ENCODE measurements at regions not wholly inside any gene's neighbourhood (a gene's known extent, or its start where the extent isn't known, plus 50 kb on each side); places are given as distances from the start of the nearest gene placed in this dataset.

DNA sequence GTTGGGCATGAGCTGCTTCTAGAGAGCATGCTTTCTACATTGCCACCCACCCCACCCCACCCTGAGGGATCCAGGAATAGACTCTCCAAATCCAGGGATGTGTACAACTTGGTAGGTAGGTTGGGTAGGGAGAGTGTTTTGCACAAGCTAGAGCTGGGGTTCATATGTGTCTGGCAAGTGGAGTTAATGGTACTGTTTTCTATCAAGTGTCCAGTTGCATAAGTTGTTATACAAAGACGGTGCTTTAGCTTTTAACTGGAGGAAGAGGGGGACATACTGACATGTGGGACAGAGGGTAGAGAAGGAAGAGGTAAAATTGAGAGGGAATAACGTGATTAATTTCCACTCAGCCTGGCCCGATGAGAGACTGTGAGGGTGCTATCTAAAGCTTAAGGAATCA, 51.0 kb upstream of the TNC start:
- ATAC-seq (no peak), DNase-seq (ENCODE audit: low spot score) (no peak)
- H3K36me3 Mint-ChIP-seq: no peaks in the 10 kb centered on the region
- H3K27ac Mint-ChIP-seq: no peak overlapping the region
- no peaks in the 10 kb centered on the region for H3K4me1 Mint-ChIP-seq (ENCODE audit: low read depth in 2 of 2)
- H3K4me3 Mint-ChIP-seq: no peak overlapping the region
- H3K9me3 Mint-ChIP-seq: no peaks in the 10 kb centered on the region
- H3K27me3 Mint-ChIP-seq: peaks cover 15 to 19% of the 10 kb centered on the region in 2 donors

DNA sequence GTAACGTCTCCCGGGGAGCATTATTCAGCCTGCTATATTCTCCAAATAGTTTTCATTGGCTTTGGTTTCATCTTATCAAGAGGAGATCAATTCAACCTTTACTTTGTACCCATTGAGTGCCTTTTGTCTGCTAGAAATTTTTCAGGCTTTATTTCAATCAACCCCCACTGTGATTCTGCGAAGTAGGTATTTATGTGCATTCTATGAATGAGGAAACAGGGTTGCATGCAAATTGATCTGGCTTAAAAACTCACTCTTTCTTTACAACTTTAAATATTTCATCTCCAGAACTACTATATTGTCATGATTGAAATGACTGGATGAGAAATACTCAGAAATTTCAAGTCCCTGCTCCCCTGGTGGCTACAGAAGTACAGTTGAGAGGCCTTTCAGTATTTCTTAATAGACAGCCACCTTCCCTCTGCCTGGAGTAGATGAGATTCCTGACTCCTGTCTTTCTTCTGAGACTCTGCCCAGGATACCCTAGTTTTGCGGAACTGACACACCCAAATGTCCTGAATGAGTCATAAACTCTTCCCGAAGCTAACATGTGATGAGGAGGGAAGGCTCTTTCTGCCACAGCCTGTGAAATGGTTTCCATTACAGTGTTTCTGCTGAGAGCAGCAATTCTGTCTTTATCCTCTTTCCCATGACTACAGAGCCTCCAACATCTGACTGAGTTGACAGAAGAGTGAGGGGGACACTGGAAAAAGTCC, 52.6 kb upstream of the TNC start:
- Mint-ChIP-seq H3K36me3 (no peaks in the 10 kb centered on the region), H3K27ac (no peak overlapping the region), H3K27me3 (peaks cover 13 to 19% of the 10 kb centered on the region in 2 donors), H3K4me1 (ENCODE audit: low read depth in 2 of 2) (no peaks in the 10 kb centered on the region), H3K4me3 (no peak overlapping the region), H3K9me3 (no peaks in the 10 kb centered on the region)
- DNase-seq (ENCODE audit: low spot score) (no peak), ATAC-seq (no peak)

DNA sequence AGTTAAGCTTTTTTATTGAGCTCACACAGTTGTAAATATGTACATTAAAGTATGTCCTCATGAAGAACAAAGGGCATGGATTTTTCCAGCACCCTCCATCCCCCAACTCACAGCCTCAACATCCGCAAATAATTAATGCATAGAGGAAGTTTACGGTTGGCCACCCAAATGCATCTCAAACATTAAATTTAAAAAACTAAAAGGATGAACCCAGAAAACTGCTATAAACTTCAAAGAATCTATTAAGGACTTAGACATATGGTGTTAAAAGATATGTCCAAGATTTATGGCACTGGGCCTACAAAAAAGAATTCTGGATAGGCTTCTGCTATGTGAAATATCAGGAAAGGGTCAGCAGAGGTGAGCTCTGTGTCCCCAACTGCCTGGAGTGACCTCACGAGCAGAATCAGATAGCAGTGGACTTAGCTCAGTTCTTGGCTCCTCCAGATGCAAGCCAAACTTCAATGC, 54.0 kb upstream of the TNC start:
- Mint-ChIP-seq H3K4me1 (ENCODE audit: low read depth in 2 of 2) (no peaks in the 10 kb centered on the region), H3K36me3 (no peaks in the 10 kb centered on the region), H3K27me3 (peaks cover 8 to 13% of the 10 kb centered on the region in 2 donors), H3K9me3 (no peaks in the 10 kb centered on the region), H3K27ac (no peak overlapping the region), H3K4me3 (no peak overlapping the region)
- ATAC-seq (no peak), DNase-seq (ENCODE audit: low spot score) (no peak)

DNA sequence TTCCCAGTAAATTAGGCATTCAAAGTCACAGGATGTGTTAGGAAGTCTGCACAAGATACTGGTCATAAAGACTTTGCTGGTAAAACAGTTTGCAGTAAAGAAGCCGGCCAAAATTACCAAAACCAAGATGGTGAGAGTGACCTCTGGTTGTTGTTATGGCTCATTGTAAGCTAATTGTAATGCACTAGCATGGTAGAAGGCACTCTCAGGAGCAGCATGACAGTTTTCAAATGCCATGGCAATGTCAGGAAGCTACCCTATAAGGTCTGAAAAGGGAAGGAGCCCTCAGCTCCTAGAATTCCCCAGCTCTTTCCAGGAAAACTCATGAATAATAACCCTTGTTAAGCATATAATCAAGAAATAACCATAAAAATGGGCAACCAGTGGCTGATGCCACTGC, 64.3 kb upstream of the TNC start:
- Mint-ChIP-seq H3K27me3 (peaks cover 9 to 13% of the 10 kb centered on the region in 2 donors), H3K4me3 (no peak overlapping the region), H3K36me3 (no peaks in the 10 kb centered on the region), H3K9me3 (no peaks in the 10 kb centered on the region), H3K4me1 (ENCODE audit: low read depth in 2 of 2) (no peaks in the 10 kb centered on the region), H3K27ac (no peak overlapping the region)
- no peak for DNase-seq (ENCODE audit: low spot score)
- no peak for ATAC-seq

DNA sequence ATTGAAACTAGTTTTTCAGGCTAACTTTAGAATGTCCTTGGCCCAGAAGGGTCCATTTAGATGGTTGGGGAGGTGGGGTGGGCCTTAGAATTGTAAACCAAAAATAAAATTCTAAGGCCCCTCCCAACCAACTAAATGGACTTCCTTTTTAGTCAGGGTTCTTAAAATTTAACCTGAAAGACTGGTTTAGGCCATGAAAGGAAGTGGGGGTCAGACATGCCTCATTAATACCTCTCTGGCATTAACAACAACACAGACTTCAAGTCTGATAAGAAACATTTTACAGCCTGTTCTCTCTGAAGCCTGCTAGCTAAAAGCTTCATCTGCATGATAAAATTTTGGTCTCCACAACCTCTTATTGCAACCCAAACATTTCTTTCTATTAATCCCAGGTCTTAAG, 65.5 kb upstream of the TNC start:
- Mint-ChIP-seq H3K27ac (no peak overlapping the region), H3K4me1 (ENCODE audit: low read depth in 2 of 2) (no peaks in the 10 kb centered on the region), H3K36me3 (no peaks in the 10 kb centered on the region), H3K4me3 (no peak overlapping the region), H3K27me3 (peaks cover 9 to 13% of the 10 kb centered on the region in 2 donors), H3K9me3 (no peaks in the 10 kb centered on the region)
- no peak for ATAC-seq
- DNase-seq (ENCODE audit: low spot score): no peak

DNA sequence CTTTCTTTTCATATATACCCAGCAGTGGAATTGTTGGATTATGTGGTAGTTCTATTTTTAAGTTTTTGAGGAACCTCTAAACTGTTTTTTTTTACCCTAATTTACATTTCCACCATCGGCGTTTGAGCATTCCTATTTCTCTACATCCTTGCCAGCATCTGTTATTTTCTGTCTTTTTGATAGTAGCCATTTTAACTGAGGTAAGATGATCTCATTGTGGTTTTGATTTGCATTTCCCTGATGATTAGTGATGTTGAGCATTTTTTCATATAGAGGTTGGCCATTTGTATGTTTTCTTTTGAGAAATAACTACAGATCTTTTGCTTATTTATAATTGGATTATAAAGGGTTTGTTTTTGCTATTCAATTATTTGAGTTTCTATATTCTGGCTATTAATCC, 71.7 kb upstream of the TNC start:
- no peaks in the 10 kb centered on the region for H3K36me3 Mint-ChIP-seq
- H3K4me3 Mint-ChIP-seq: no peak overlapping the region
- no peak overlapping the region for H3K27ac Mint-ChIP-seq
- peaks cover 11 to 32% of the 10 kb centered on the region in 2 donors for H3K27me3 Mint-ChIP-seq
- no peaks in the 10 kb centered on the region for H3K9me3 Mint-ChIP-seq
- no peaks in the 10 kb centered on the region for H3K4me1 Mint-ChIP-seq (ENCODE audit: low read depth in 2 of 2)
- DNase-seq (ENCODE audit: low spot score) (no peak), ATAC-seq (no peak)

DNA sequence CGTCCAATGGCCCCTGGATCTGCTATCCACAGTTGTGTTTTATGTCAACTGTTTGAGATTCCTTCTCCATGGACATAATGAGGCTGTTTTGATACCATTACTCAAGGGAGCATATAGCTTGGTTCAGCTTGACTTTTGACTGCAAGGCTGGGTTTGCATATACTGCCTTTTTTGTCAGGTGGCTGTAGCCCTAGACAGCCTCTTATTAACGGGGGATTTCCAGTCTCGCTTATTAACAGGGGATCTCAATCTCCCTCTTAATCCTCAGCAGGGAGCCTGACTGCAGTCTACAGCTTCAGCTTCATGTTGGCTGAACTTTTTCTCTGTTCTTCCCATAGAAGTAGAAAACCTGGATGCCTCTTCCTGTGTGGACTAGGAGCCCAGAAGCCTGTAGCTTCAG, 73.7 kb upstream of the TNC start:
- Mint-ChIP-seq H3K36me3 (no peaks in the 10 kb centered on the region), H3K27me3 (peaks cover 9 to 28% of the 10 kb centered on the region in 2 donors), H3K4me1 (ENCODE audit: low read depth in 2 of 2) (no peaks in the 10 kb centered on the region), H3K27ac (no peak overlapping the region), H3K4me3 (no peak overlapping the region), H3K9me3 (no peaks in the 10 kb centered on the region)
- ATAC-seq (no peak), DNase-seq (ENCODE audit: low spot score) (no peak)

DNA sequence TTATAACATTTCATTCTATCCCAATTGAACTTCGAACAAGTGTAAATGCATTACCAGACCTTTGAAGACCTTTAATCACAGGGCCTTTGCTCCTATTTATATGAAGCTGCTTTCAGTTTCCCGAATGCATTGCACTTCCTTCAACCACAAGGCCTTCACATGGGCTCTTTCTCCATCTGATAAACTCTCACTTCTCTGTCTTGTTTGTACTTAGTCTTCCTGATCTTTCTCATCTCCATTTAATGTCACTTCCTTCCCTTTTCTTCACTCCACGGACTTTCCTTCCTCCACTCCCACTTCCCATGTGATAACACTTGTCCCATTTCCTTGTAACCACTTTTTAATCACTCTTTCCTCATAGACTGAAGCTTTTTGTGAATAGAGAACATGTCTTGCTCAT, 74.3 kb upstream of the TNC start:
- no peak for ATAC-seq
- Mint-ChIP-seq H3K27ac (no peak overlapping the region), H3K4me1 (ENCODE audit: low read depth in 2 of 2) (no peaks in the 10 kb centered on the region)

DNA sequence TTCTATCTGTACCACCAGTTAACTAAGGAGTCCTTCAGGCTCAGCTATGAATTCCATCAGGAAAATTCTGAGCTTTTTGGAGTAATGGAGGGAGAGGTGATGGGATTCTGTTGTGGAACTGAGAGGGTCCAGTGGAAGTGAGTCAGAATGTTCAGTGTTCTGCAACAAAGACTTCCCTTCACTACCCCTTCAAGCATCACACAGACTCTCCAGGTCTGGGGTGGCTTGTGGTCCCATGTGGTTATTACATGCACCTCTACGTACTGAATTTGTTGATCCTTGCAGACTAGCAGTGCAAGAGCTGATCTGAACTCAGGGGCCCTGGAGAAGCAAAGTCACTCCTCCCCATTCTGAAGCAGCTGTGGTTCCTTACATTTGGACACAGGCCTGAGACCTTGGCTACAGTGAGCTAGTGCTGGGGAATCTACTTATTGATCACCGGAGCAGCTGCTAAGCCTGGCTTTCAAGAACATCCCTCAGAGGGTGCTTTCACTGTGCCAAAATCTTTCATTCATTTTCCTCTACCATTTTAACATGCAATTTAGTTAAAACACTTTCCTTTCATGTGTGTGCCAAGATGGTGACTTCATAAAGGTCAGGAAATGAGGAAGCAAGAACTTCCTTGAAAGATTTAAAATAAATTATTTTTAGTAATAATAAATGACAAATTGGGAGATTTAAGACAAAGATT, 75.0 kb upstream of the TNC start:
- Mint-ChIP-seq H3K4me3 (no peak overlapping the region), H3K4me1 (ENCODE audit: low read depth in 2 of 2) (no peaks in the 10 kb centered on the region), H3K9me3 (no peaks in the 10 kb centered on the region), H3K27me3 (peaks cover 12 to 28% of the 10 kb centered on the region in 2 donors), H3K36me3 (no peaks in the 10 kb centered on the region), H3K27ac (no peak overlapping the region)
- ATAC-seq (no peak), DNase-seq (ENCODE audit: low spot score) (no peak)

More for the DNA sequence above, 74.3 kb upstream of the TNC start:
- no peaks in the 10 kb centered on the region for H3K36me3 Mint-ChIP-seq
- no peaks in the 10 kb centered on the region for H3K9me3 Mint-ChIP-seq
- DNase-seq (ENCODE audit: low spot score): no peak
- peaks cover 12 to 28% of the 10 kb centered on the region in 2 donors for H3K27me3 Mint-ChIP-seq
- no peak overlapping the region for H3K4me3 Mint-ChIP-seq

DNA sequence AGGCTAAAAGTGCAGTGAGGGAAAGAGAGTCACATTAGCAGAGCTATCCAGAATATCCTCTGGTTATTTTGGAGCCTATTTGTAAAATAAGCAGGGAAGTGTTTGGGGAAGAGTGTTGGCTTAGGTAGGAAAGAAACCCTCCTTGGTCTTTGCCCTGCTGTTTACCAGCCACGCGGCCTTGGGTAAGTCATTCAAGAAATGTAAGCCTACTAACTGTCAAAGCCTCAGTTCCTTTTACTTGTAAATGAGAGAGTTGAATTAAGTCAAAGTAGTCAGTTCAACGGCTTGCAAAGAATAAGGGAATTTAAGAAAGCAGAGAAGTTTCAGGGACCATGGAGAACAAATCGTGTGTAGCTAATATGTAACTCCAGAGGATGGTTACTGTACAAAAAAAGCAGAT, 75.8 kb upstream of the TNC start:
- ATAC-seq: no peak
- no peak for DNase-seq (ENCODE audit: low spot score)
- H3K27me3 Mint-ChIP-seq: peaks cover 12 to 31% of the 10 kb centered on the region in 2 donors
- H3K27ac Mint-ChIP-seq: no peak overlapping the region
- no peaks in the 10 kb centered on the region for H3K36me3 Mint-ChIP-seq
- no peaks in the 10 kb centered on the region for H3K9me3 Mint-ChIP-seq
- H3K4me1 Mint-ChIP-seq (ENCODE audit: low read depth in 2 of 2): no peaks in the 10 kb centered on the region
- no peak overlapping the region for H3K4me3 Mint-ChIP-seq

DNA sequence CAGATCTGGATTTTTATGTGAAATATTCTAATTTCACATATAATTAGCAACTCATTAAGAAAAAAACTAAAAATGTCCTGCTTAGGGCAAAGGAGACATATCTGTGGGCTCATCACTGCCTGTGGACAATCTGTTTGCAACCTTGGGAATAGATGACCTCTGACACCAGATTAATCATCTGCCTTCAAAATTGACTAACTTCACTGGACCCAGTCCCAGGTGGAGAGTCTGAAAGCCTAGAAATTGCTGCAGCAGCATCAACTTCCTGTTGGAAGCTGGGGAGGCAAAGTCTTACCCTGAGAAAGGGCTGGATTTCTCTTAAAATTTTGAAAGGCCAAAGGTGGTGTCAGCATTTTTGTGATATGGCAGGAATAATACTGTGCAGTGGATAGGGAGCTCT, 76.3 kb upstream of the TNC start:
- no peaks in the 10 kb centered on the region for H3K36me3 Mint-ChIP-seq
- H3K9me3 Mint-ChIP-seq: no peaks in the 10 kb centered on the region
- no peak overlapping the region for H3K4me3 Mint-ChIP-seq
- H3K4me1 Mint-ChIP-seq (ENCODE audit: low read depth in 2 of 2): no peaks in the 10 kb centered on the region
- DNase-seq (ENCODE audit: low spot score): no peak
- no peak overlapping the region for H3K27ac Mint-ChIP-seq
- peaks cover 15 to 35% of the 10 kb centered on the region in 2 donors for H3K27me3 Mint-ChIP-seq
- no peak for ATAC-seq

DNA sequence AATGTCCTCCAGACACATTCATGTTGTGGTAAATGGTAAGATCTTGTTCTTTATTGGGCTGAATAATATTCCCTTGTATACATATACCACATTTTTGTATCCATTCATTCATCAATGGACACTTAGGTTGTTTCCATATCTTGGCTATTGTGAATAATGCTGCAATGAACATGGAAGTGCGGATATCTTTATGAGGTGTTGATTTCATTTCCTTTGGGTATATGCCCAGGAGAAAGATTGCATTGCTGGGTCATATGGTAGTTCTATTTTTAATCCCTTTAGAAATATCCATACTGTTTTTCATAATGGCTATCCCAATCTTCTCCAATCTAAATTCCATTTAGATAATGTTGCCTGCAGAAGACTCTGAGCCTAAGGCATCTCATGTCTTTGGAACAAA, 78.0 kb upstream of the TNC start:
- Mint-ChIP-seq H3K36me3 (no peaks in the 10 kb centered on the region), H3K27me3 (peaks cover 25 to 52% of the 10 kb centered on the region in 2 donors)

DNA sequence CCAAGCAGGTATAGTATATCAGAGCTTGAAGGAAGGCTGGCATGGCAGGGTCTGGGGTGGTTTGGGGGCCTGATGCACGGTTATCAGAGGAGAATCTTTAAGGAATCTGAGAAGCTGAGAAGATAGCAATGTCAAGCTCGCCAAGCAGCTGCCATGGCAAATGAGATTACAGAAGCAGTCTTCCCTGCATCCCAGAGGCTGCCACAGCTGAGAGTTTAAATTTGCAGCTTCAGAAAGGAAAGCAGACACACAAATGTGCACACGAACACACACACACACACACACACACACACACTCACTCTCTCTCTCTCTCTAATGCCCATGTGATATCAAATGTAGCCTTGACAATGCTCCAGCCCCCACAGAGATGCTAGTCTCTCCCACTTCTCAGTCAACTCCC, 79.0 kb upstream of the TNC start:
- Mint-ChIP-seq H3K27me3 (peaks cover 29 to 57% of the 10 kb centered on the region in 2 donors), H3K4me1 (ENCODE audit: low read depth in 2 of 2) (no peaks in the 10 kb centered on the region)

More for the DNA sequence above, 78.0 kb upstream of the TNC start:
- no peaks in the 10 kb centered on the region for H3K9me3 Mint-ChIP-seq
- DNase-seq (ENCODE audit: low spot score) (no peak), ATAC-seq (no peak)
- H3K4me1 Mint-ChIP-seq (ENCODE audit: low read depth in 2 of 2): no peaks in the 10 kb centered on the region
- H3K4me3 Mint-ChIP-seq: no peak overlapping the region
- no peak overlapping the region for H3K27ac Mint-ChIP-seq

DNA sequence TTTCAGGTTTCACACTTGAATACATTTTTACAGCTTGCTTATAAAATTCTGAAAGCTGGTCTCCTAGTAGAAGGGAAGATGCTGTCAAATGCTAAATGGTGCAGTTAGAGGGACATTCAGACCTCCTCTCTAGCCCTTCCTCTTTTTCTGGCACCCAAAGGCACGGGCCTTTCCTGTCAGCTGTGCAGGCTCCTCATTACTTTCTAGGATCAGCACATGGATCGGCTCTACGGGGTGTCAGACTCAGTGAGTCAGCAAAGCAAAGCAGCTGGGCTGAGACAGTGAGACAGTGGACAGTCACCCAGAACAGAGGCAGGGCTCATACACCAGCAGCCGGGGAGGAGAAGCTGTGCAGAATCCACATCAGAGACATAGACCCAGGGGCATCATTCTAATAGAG, 80.0 kb upstream of the TNC start:
- Mint-ChIP-seq H3K4me3 (no peak overlapping the region), H3K36me3 (no peaks in the 10 kb centered on the region), H3K27me3 (peaks cover 25 to 48% of the 10 kb centered on the region in 2 donors), H3K9me3 (no peaks in the 10 kb centered on the region), H3K4me1 (ENCODE audit: low read depth in 2 of 2) (no peaks in the 10 kb centered on the region), H3K27ac (no peak overlapping the region)
- ATAC-seq (no peak), DNase-seq (ENCODE audit: low spot score) (no peak)

More for the DNA sequence above, 79.0 kb upstream of the TNC start:
- DNase-seq (ENCODE audit: low spot score): no peak
- Mint-ChIP-seq H3K9me3 (no peaks in the 10 kb centered on the region), H3K36me3 (no peaks in the 10 kb centered on the region), H3K27ac (no peak overlapping the region), H3K4me3 (no peak overlapping the region)
- no peak for ATAC-seq

Data from natural killer cell treated with Interleukin-12 subunit alpha and Interleukin-12 subunit beta and Interleukin-15 and Interleukin-18, amount 100 ng/mL, for 72 hours (primary cell).